H1 (cell line): ENCODE measurements at regions not wholly inside any gene's neighbourhood (a gene's known extent, or its start where the extent isn't known, plus 50 kb on each side); places are given as distances from the start of the nearest gene placed in this dataset.
A peak's percentile ranks its signal among the peaks of the same experiment; 100 is the strongest.

ENCODE experiments used
- CTCF ChIA-PET: fragments of 300-600 bp; sonication (Branson Sonifier 250); formaldehyde crosslinking; loops from one replicate; lab custom pipeline; 2021; ENCODE audit not compliant: partially characterized antibody; lab: Charles Lee
- POLR2A ChIA-PET: fragments of 300-600 bp; sonication (Branson Sonifier 250); formaldehyde crosslinking; loops from one replicate; lab custom pipeline; 2021; ENCODE audit warnings: inconsistent platforms; ENCODE audit not compliant: partially characterized antibody; lab: Charles Lee
- DNase-seq, 2 experiments: peaks; one replicate each; pipeline versions ENCODE4 v3.0.0 to v3.0.0-alpha.2; 2010 to 2022; ENCODE audit warnings: low spot score in 2 of 2, low read depth in 1 of 2, mixed read lengths in 1 of 2
- FAIRE-seq: peaks from 2 replicates; lab custom pipeline; 2011; peaks lifted over from hg19 to GRCh38; lab: Jason Lieb, UNC
- H2AFZ ChIP-seq: 2 replicates; pipeline ENCODE4 v1.8.1; 2012; ENCODE audit warnings: low read length, inconsistent platforms
- H2AK5ac ChIP-seq: 2 replicates; pipeline ENCODE4 v1.6.1; 2013; ENCODE audit warnings: low read depth, low read length
- H2BK120ac ChIP-seq: replicated peaks from 2 replicates; pipeline ENCODE3; 2013; ENCODE audit warnings: low read depth, low read length, inconsistent platforms
- H2BK12ac ChIP-seq: 2 replicates; pipeline ENCODE4 v1.6.1; 2013; ENCODE audit warnings: low read depth, low read length
- H2BK15ac ChIP-seq: 2 replicates; pipeline ENCODE4 v1.6.1; 2013; ENCODE audit warnings: low read length
- H2BK20ac ChIP-seq: 2 replicates; pipeline ENCODE4 v1.6.1; 2013; ENCODE audit warnings: low read length
- H2BK5ac ChIP-seq: 2 replicates; pipeline ENCODE4 v1.6.1; 2013; ENCODE audit warnings: low read depth, low read length
- H3K14ac ChIP-seq: 2 replicates; pipeline ENCODE4 v1.6.1; 2013; ENCODE audit warnings: inconsistent platforms; ENCODE audit not compliant: insufficient read length
- H3K18ac ChIP-seq: 2 replicates; pipeline ENCODE4 v1.6.1; 2013; ENCODE audit warnings: low read length; ENCODE audit errors: extremely low read depth
- H3K23ac ChIP-seq: 2 replicates; pipeline ENCODE4 v1.6.1; 2013; ENCODE audit warnings: inconsistent platforms; ENCODE audit not compliant: insufficient read length
- H3K23me2 ChIP-seq: 2 replicates; pipeline ENCODE4 v1.6.1; 2013; ENCODE audit warnings: low read depth, low read length
- H3K27ac ChIP-seq: 2 replicates; pipeline ENCODE4 v1.6.1; 2011; ENCODE audit warnings: low read depth, low read length, inconsistent platforms
- H3K27me3 ChIP-seq, 4 experiments: replicated peaks in 1 of 4; 1 replicate in 1 of 4; 2 replicates in 3 of 4; pipeline versions ENCODE4 v1.6.1 to v1.8.1; 2011 to 2013; ENCODE audit warnings: low read length in 3 of 4, mild to moderate bottlenecking in 3 of 4, inconsistent platforms in 2 of 4, mixed read lengths in 2 of 4, moderate library complexity in 1 of 4; ENCODE audit not compliant: control insufficient read depth in 3 of 4, insufficient read depth in 3 of 4; ENCODE audit errors: extremely low read depth in 1 of 4
- H3K36me3 ChIP-seq, 4 experiments: 2 replicates each; pipeline versions ENCODE4 v1.6.1 to v1.8.1; 2011 to 2013; ENCODE audit warnings: mild to moderate bottlenecking in 4 of 4, low read length in 3 of 4, moderate library complexity in 2 of 4, control low read depth in 1 of 4, inconsistent platforms in 1 of 4; ENCODE audit not compliant: insufficient read depth in 4 of 4, control insufficient read depth in 2 of 4
- H3K4ac ChIP-seq: replicated peaks from 2 replicates; pipeline ENCODE3; 2013; ENCODE audit warnings: low read length, low read depth, mixed read lengths, inconsistent platforms; ENCODE audit not compliant: insufficient read length
- H3K4me1 ChIP-seq, 4 experiments: replicated peaks in 1 of 4; 1 replicate in 1 of 4; 2 replicates in 3 of 4; pipeline versions ENCODE4 v1.6.1 to v1.8.1; 2011 to 2013; ENCODE audit warnings: low read length in 3 of 4, inconsistent platforms in 2 of 4, mixed read lengths in 1 of 4; ENCODE audit not compliant: insufficient read depth in 4 of 4, control insufficient read depth in 3 of 4
- H3K4me2 ChIP-seq, 2 experiments: 2 replicates each; pipeline versions ENCODE4 v1.6.1 to v1.8.1; 2011 to 2013; ENCODE audit warnings: low read depth in 2 of 2, low read length in 2 of 2, control low read depth in 1 of 2, inconsistent platforms in 1 of 2, mild to moderate bottlenecking in 1 of 2; ENCODE audit not compliant: insufficient read depth in 1 of 2
- H3K4me3 ChIP-seq, 4 experiments: fragments of 200-600, 300-600 bp in 1 of 4; sonication (generic), shearing (Covaris generic), sonication (Bioruptor Twin) in 1 of 4; 2 replicates each; pipeline versions ENCODE4 v1.5.1 to v1.8.1; 2011 to 2016; ENCODE audit warnings: low read length in 4 of 4, low read depth in 3 of 4, control low read depth in 2 of 4, inconsistent platforms in 2 of 4, mild to moderate bottlenecking in 2 of 4, mixed read lengths in 1 of 4, moderate library complexity in 1 of 4; ENCODE audit not compliant: insufficient read depth in 2 of 4; ENCODE audit errors: extremely low read depth in 1 of 4
- H3K56ac ChIP-seq: replicated peaks from 2 replicates; pipeline ENCODE3; 2013; ENCODE audit warnings: low read depth, mild to moderate bottlenecking, mixed read lengths, low read length, inconsistent platforms; ENCODE audit not compliant: insufficient read length
- H3K79me1 ChIP-seq: 2 replicates; pipeline ENCODE4 v1.6.1; 2013; ENCODE audit warnings: low read depth, low read length, control low read depth
- H3K79me2 ChIP-seq, 2 experiments: 2 replicates each; pipeline versions ENCODE4 v1.6.1 to v1.8.1; 2012 to 2013; ENCODE audit warnings: low read length in 2 of 2, mild to moderate bottlenecking in 2 of 2, inconsistent platforms in 1 of 2; ENCODE audit not compliant: insufficient read depth in 2 of 2, control insufficient read depth in 1 of 2
- H3K9ac ChIP-seq, 4 experiments: replicated peaks in 1 of 4; 1 replicate in 1 of 4; 2 replicates in 3 of 4; pipeline versions ENCODE4 v1.6.1 to v1.8.1; 2011 to 2013; ENCODE audit warnings: low read depth in 3 of 4, low read length in 3 of 4, control low read depth in 2 of 4, mild to moderate bottlenecking in 2 of 4, moderate library complexity in 2 of 4, inconsistent platforms in 1 of 4; ENCODE audit errors: extremely low read depth in 1 of 4
- H3K9me3 ChIP-seq, 2 experiments: 2 replicates each; pipeline versions ENCODE4 v1.6.1 to v1.8.1; 2012 to 2013; ENCODE audit warnings: mild to moderate bottlenecking in 2 of 2, moderate library complexity in 2 of 2, control low read depth in 1 of 2, inconsistent platforms in 1 of 2, low read depth in 1 of 2, low read length in 1 of 2, mixed read lengths in 1 of 2; ENCODE audit not compliant: insufficient read depth in 2 of 2
- H4K20me1 ChIP-seq, 2 experiments: replicated peaks in 1 of 2; 2 replicates each; pipeline versions ENCODE3 to v1.8.1; 2011 to 2013; ENCODE audit warnings: inconsistent platforms in 2 of 2, low read length in 2 of 2, mild to moderate bottlenecking in 1 of 2; ENCODE audit not compliant: insufficient read depth in 2 of 2, control insufficient read depth in 1 of 2
- H4K5ac ChIP-seq: 2 replicates; pipeline ENCODE4 v1.6.1; 2013; ENCODE audit warnings: low read length, low read depth, mixed read lengths, inconsistent platforms; ENCODE audit not compliant: insufficient read length
- H4K8ac ChIP-seq: 2 replicates; pipeline ENCODE4 v1.8.0; 2013; ENCODE audit warnings: mild to moderate bottlenecking, moderate library complexity, low read length, inconsistent platforms; ENCODE audit not compliant: insufficient read depth; ENCODE audit errors: extremely low read depth
- H4K91ac ChIP-seq: replicated peaks from 2 replicates; pipeline ENCODE3; 2013; ENCODE audit warnings: low read length, mixed read lengths, inconsistent platforms; ENCODE audit not compliant: insufficient read length
- CBX8 ChIP-seq: fragments of 300-800, 300-1000 bp; sonication (generic); IDR thresholded peaks from 2 replicates; pipeline ENCODE4 v1.7.1; 2016; ENCODE audit warnings: low read depth, low read length, borderline replicate concordance
- KDM4A ChIP-seq: IDR thresholded peaks from one replicate; pipeline ENCODE4 v1.7.1; 2012; ENCODE audit warnings: low read depth, mild to moderate bottlenecking, moderate library complexity, low read length, inconsistent platforms; ENCODE audit not compliant: severe bottlenecking
- POLR2A ChIP-seq, 2 experiments: IDR thresholded peaks; 1 replicate in 1 of 2; 2 replicates in 1 of 2; pipeline ENCODE4 v1.6.1; 2011; ENCODE audit warnings: low read depth in 2 of 2, low read length in 2 of 2, mild to moderate bottlenecking in 2 of 2; ENCODE audit errors: control extremely low read depth in 1 of 2
- TEAD4 ChIP-seq: IDR thresholded peaks from 2 replicates; pipeline ENCODE4 v1.6.1; 2012; ENCODE audit warnings: low read depth, low read length, inconsistent platforms, mixed read lengths
- WGBS, 2 experiments: shearing (Covaris generic) in 1 of 2; methylation state at CpG; one replicate each; pipeline versions ENCODE4 v1.1.6 to v1.1.7; 2013 to 2015; ENCODE audit warnings: low lambda C conversion rate in 2 of 2, mixed read lengths in 2 of 2, inconsistent platforms in 1 of 2, low coverage in 1 of 2, missing lambda C conversion rate in 1 of 2; ENCODE audit not compliant: insufficient replicate concordance in 2 of 2, insufficient coverage in 1 of 2, insufficient read length in 1 of 2; ENCODE audit errors: extremely low coverage in 1 of 2, missing lambda C conversion rate in 1 of 2; 5-methylcytosine and 5-hydroxymethylcytosine counted together
- TF ChIP-seq, protein P1 (sequence below), 3 experiments: IDR thresholded peaks; 1 replicate in 2 of 3; 2 replicates in 1 of 3; pipeline versions ENCODE4 v1.5.1 to v1.6.1; 2011; ENCODE audit warnings: low read length in 3 of 3, mild to moderate bottlenecking in 3 of 3, inconsistent platforms in 2 of 3, low read depth in 1 of 3, moderate library complexity in 1 of 3; ENCODE audit not compliant: insufficient read depth in 1 of 3; ENCODE audit errors: control extremely low read depth in 1 of 3

DNA sequence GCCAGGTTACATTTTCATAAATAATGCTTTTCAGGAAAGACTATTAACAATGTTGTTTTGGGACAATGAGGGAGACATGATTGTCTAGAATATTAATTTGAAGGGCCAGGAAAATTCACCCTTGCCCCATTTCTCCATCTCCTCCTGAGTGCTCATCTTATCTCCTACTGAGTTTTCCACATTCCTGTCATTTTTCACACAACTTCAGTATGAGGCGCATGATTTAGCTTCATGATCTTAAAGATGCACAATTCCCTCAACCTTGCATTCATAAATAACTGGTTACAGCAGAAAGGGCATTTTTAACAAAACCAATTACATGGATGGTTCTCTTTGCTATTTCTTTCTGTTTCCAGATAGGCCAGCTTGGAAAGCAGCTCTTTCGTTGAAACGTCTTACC is 1699.2 kb upstream of the IGFBP7 start:
- H2BK12ac ChIP-seq = no peak overlapping the region
- DNase-seq (no peak), FAIRE-seq (no peak)
- TF ChIP-seq CBX8 = no peak
- TF ChIP-seq, protein P1, sequence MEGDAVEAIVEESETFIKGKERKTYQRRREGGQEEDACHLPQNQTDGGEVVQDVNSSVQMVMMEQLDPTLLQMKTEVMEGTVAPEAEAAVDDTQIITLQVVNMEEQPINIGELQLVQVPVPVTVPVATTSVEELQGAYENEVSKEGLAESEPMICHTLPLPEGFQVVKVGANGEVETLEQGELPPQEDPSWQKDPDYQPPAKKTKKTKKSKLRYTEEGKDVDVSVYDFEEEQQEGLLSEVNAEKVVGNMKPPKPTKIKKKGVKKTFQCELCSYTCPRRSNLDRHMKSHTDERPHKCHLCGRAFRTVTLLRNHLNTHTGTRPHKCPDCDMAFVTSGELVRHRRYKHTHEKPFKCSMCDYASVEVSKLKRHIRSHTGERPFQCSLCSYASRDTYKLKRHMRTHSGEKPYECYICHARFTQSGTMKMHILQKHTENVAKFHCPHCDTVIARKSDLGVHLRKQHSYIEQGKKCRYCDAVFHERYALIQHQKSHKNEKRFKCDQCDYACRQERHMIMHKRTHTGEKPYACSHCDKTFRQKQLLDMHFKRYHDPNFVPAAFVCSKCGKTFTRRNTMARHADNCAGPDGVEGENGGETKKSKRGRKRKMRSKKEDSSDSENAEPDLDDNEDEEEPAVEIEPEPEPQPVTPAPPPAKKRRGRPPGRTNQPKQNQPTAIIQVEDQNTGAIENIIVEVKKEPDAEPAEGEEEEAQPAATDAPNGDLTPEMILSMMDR (IDR thresholded peaks at IDR 0.05; ENCODE audit: control extremely low read depth in 1 of 3, insufficient read depth in 1 of 3, low read depth in 1 of 3, low read length in 3 of 3) = no peak
- TF ChIP-seq POLR2A (IDR thresholded peaks at IDR 0.05; ENCODE audit: control extremely low read depth in 1 of 2, low read depth in 2 of 2, low read length in 2 of 2) = no peak
- no peak for TF ChIP-seq KDM4A
- peak; percentile 53; the same call in 1 of the 2 replicates for TF ChIP-seq TEAD4
- no peak overlapping the region for H3K4me3 ChIP-seq
- no peak overlapping the region for H4K5ac ChIP-seq
- 93% methylated on average over 3 of the region's 3 CpGs; no CpG with 5 or more reads in 1 of the 2 experiments for WGBS, 2 experiments
- no peaks in the 10 kb centered on the region for H3K79me1 ChIP-seq
- H3K23me2 ChIP-seq = no peaks in the 10 kb centered on the region
- H3K36me3 ChIP-seq = no peaks in the 10 kb centered on the region
- H3K27ac ChIP-seq = no peak overlapping the region
- no peak overlapping the region for H3K23ac ChIP-seq
- peak overlapping the region; percentile 82; the same call in 1 of the 2 replicates for H2AFZ ChIP-seq
- H3K9me3 ChIP-seq = no peaks in the 10 kb centered on the region
- ChIA-PET CTCF (no interaction called here), POLR2A (interaction anchor here (0.7 kb wide), 1 partner anchor 308 kb away, joined by 3 read pairs; no protein-coding TSS in a partner anchor)
- H2BK20ac ChIP-seq = no peak overlapping the region
- no peak overlapping the region for H4K91ac ChIP-seq
- no peak overlapping the region for H4K8ac ChIP-seq
- H3K9ac ChIP-seq = no peak overlapping the region
- H3K56ac ChIP-seq = no peak overlapping the region
- H2BK5ac ChIP-seq = no peak overlapping the region
- no peaks in the 10 kb centered on the region for H3K4me1 ChIP-seq
- H3K4ac ChIP-seq = no peak overlapping the region
- H2AK5ac ChIP-seq = no peak overlapping the region
- H3K4me2 ChIP-seq = no peak overlapping the region
- no peaks in the 10 kb centered on the region for H3K79me2 ChIP-seq
- H3K27me3 ChIP-seq = no peaks in the 10 kb centered on the region
- no peaks in the 10 kb centered on the region for H4K20me1 ChIP-seq
- H2BK120ac ChIP-seq = no peak overlapping the region
- no peak overlapping the region for H2BK15ac ChIP-seq
- H3K18ac ChIP-seq = no peak overlapping the region
- H3K14ac ChIP-seq = no peak overlapping the region
